GM18873 (cell line): ENCODE measurements at regions not wholly inside any gene's neighbourhood (a gene's known extent, or its start where the extent isn't known, plus 50 kb on each side); places are given as distances from the start of the nearest gene placed in this dataset.
"Not testable (repeated sequence)": the region's sequence is repeated elsewhere in the genome, so short reads cannot be mapped to it uniquely, and the experiment has no call there.

Experiments
- ATAC-seq: cut with Tn5 transposase; IDR thresholded peaks from one replicate; pipeline ENCODE4 v1.9.1; 2021; ENCODE audit warnings: mild to moderate bottlenecking, moderate library complexity, moderate number of reproducible peaks; ENCODE audit not compliant: unreplicated experiment, low FRiP score

DNA sequence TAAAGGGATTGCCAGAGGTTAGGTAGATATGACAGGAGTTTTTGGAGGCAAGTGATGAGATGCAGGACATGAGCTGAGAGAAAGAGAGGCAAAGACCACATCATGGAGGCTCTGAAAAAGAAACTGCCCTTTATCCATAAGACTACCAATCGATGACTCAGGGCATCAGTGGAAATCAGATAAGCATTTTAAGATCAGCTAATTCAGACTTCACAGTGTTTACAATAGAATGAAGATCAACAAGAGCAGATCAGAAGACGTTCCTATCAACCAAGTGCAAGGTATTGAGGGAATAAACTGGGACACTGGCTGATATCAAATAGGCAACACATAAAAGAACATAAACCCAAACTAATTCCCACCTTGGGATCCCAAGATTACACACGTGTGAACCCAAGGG, 227.2 kb downstream of the SLCO4C1 start:
- ATAC-seq: no peak

DNA sequence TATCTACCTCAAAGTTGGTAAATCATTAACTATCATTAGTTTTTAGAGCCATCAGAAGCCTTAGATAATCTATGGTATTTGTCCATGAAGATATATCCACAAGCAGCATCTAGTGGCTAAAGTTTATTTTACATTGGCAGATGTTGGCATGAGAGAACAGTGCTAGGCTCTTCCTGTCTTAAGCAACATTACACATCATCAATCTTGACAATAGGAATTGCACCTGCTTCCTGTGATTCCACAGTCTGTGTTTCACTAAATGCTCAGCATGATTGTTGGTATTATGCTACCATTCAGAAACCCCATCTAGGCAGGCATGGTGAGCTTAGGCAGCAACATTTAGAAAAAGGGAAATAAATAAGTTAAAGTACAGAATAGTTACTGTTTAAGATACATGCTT, 246.6 kb downstream of the SLCO4C1 start:
- no peak for ATAC-seq

DNA sequence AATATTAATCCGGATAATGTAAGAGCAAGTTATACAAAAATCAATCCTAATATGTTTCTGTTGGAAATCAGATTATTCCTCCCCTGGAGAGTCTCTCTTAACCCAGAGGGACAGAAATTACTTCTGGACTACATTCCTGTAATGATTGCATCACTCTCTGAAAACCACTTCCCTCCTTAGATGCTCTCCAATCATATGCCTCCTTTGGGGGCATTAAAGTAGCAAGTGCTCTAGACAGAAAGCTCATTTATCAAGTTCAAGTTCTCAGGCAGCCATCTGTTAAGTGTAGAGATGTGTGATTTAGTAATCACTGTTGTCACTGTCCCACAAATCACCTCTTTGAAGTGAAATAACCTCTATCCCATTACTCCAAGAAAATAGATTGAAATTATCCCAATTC, 247.1 kb downstream of the SLCO4C1 start:
- no peak for ATAC-seq

DNA sequence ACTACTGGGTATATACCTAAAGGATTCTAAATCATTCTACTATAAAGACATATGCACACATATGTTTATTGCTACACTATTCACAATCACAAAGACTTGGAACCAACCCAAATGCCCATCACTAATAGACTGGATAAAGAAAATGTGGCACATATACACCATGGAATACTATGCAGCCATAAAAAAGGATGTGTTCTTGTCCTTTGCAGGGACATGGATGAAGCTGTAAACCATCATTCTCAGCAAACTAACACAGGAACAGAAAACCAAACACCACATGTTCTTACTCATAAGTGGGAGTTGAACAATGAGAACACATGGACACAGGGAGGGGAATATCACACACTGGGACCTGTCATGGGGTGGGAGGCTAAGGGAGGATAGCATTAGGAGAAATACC, 249.0 kb downstream of the SLCO4C1 start:
- ATAC-seq: not testable (repeated sequence)

DNA sequence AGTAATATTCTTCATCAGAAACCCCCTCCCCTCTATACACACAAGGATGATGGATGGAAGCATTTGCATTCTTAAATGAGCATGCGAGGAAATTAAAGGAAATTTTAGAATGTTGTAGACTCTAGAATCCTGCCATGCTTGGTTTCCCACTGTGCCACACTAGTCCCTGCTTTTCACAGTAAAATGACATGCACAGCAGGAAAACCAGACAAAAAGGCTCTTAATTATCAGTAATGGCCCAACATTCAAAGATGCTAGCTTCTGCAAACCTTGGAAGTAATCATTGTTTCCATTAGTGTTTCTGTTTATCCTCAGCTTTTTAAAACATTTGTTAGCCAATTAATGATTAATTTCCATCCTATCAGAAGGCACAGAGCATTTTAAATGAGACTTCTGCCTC, 255.8 kb downstream of the SLCO4C1 start:
- no peak for ATAC-seq

DNA sequence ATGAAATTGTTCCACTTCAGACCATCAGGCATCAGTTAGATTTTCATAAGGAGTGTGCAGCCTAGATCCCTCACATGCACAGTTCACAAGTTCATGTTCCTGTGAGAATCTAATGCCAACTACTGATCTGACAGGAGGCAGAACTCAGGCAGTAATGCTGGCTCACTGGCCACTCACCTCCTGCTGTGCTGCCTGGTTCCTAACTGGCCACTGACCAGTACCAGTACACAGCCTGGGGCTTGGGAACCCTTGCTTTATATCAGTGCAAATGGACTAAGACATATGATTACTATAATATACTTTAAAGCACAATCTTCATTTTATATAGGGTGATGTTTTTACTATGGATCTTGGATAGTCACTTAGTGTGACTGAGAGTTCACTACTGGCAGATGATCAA, 259.2 kb downstream of the SLCO4C1 start:
- ATAC-seq: no peak

DNA sequence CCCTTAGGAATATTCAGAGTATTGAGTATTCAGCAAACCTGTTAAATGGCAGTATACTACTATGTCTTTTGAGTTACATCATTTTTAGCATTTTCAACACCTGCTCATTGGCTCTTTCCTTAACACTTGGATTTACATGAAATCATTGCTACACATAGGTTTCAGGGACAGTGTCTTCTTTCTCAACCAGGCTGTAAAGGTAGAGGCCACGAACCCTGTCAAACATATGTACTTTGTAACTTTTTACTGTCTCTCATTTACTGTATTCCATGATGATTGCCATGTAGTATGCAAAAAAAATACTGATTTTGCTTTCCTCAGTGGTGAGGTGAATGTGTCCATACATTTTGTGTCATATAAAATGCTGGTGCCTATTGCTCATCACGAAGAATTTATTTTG, 264.4 kb downstream of the SLCO4C1 start:
- ATAC-seq: no peak

DNA sequence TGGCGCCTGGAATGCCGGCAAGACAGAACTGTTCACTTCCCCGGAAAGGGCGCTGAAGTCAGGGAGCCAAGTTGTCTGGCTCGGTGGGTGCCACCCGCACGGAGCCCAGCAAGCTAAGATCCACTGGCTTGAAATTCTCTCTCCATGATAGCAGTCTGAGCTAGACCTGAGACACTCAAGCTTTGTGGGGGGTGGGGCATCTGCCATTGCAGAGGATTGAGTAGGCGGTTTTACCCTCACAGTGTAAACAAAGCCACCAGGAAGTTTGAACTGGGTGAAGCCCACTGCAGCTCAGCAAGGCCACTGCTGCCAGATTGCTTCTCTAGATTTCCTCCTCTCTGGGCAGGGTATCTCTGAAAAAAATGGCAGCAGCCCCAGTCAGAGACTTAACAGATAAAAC, 277.4 kb downstream of the SLCO4C1 start:
- ATAC-seq: no peak

DNA sequence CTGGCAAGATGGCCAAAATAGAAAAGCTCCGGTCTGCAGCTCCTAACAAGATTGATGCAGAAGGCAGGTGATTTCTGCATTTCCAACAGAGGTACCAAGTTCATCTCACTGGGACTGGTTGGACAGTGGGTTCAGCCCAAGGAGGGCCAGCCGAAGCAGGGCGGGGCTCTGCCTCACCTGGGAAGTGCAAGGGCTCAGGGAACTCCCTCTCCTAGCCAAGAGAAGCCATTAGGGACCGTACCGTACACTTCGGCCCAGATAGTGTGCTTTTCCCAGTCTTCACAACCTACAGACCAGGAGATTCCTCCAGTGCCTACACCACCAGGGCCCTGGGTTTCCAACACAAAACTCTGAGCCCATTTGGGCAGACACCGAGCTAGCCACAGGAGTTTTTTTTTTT, 277.8 kb downstream of the SLCO4C1 start:
- ATAC-seq: no peak

DNA sequence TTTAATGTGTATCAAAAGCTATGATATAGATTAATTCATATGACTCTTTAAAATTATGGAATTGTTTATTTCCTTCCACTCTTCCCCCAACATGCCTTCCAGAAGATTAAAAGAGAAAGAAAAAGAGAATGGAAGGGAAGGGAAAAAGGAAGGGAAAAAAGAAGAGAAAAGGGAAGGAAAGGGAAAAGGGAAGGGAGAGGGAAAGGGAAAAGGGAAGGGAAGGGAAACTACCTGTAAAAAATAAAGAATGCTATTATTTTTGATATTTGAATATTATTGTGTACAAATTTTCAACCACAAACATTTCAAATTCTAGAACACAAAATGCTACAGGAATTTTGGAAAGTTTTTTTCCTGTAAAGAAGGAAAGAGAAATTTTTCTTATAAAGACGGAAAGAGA, 281.7 kb downstream of the SLCO4C1 start:
- ATAC-seq: no peak

DNA sequence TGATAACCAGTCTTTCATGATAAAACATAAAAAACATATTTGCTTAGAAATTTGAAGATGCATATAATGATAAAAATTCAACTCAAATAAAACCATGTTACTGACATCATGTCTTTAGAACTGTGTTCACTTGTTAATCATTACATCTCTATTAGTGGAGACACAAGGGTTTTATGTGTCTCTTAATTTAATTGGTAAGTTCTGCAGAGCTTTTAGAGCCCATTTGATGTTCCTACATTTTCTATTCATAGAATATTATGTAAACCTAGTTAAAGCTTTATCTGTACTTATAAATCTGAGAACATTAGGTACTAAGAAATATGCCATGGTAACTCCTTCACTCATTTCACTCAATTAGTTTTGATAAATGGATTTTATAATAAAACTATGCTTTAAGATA, 285.4 kb downstream of the SLCO4C1 start:
- no peak for ATAC-seq

DNA sequence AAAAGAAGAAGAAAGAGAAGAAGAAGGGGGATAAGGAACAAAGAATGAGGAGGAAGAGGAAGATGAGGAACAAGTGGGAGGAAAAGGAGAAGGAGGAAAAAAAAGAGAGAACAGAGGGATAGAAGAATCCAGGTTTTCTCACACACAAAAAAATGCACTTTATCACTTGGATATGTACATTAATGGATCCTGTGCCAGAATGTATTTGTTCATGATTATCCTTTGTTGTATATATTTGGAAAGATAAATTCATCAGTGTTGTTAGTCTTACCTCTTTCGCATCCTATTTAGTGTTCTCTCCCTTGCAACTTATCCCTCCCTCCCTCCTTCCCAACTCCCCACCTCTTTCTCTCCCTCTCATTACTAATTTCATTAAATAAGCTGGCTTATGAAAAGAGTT, 298.8 kb downstream of the SLCO4C1 start:
- ATAC-seq: no peak

DNA sequence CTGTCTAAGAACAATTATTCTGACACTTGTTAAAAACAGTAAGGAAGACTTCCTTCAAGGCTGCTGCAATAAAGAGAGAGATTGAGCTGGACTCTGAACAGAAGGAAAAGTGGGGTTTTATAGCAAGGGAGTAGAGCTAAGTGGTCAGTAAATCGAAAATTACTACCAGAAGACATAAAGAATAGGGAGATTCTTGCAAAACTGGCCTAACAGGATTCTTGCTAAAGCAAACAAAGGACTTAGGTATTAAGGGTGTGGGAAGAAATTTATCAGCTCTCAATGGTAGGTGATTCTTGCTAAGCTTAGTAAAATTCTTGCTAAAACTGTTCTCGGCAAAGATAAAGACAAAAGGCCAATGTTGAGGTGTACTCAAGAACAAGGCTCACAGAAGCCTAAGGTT, 300.5 kb downstream of the SLCO4C1 start:
- no peak for ATAC-seq

DNA sequence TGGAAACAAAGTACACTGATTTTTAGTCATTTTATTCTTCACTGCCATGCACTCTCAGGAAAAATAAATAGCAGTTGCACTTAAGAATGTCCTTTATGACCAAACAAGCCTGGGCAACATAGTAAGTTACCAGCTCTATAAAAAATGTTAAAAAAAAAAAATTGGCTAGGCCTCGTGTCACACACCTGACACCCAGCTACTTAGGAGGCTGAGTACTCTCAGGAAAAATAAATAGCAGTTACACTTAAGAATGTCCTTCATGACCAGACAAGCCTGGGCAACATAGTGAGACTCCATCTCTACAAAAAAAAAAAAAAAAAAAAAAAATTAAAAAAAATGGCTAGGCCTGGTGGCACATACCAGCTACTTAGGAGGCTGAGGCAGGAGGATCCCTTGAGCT, 304.6 kb downstream of the SLCO4C1 start:
- no peak for ATAC-seq

DNA sequence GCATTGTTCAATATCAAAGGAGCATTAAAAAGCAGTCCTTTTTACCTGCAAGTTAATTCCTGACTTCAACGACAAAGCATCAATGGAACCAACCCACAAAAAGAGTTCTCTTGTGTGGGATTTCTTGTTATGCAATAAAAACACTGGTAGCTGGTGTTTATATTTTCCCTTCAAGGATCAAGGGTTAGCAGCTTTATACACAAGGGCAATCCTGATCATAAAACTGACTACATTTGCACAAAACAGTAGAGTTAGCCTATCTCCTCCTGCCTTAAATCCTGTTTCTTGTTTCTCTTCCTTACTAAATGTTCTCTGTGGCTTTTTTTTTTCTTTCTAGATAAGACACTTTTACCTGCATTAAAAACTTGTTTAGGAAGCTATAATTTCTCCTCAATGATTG, 306.4 kb downstream of the SLCO4C1 start:
- no peak for ATAC-seq

DNA sequence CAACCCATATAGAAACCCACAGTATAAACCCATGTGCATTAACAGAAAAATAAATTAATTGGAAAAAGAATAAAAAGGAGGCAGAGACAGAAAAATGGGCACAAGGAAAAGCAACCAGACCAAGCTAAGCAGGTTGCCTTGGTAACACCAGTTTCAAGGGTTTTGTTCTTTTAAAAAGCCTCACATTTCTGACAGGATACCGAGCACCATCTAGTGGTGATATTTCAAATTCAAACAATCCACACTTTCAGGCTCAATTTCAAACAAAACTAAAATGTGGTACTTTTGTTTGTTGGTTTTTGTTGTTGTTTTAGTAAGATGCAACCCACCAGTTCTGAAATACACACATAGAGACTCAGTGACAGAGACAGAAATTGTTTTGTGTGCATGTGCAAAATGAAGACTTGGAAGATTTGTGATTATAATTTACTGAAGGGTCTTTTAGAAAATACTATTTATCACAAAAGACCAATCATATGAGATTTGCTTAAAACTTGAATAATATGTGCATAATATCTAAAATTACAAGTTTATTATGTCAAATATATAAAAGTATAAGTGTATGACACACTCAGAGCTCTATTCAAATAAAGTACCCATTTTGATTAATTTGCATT, 318.2 kb downstream of the SLCO4C1 start:
- ATAC-seq: peak; percentile 69

DNA sequence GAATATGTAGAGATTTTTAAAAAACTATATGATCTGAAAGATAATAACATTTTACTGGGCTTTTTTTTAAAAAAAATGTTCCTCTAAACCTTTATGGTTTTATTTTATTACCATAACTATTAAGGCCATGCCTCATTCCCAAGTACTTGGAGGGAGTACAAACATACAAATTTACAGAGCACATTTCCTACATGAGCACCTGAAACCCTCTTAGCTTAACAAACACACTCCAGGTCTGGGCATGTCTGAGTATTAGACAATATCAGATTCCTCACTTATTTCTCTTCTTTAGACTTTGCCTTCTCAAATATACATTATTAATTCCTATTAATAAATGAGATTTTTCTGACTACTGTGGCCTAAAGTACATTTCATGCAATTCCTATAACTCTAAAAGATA, 319.2 kb downstream of the SLCO4C1 start:
- no peak for ATAC-seq

DNA sequence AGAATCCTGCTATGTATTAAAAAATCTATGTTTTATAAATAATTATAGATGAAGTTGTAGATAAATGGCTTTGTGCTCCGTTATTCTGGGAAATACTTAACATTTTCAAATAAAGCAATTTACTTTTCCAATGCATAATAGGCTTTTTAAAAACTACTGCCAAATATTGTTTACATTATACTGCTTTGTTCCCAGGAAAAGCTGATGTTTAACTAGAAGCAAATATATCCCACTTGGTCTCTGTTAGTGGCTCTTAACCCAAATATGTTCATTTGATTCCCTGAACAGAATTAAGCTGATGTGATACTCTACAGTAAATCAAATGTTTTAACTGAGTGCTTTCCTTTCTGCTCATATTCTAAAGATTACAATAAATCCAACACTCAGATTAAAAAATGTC, 326.3 kb downstream of the SLCO4C1 start:
- no peak for ATAC-seq

DNA sequence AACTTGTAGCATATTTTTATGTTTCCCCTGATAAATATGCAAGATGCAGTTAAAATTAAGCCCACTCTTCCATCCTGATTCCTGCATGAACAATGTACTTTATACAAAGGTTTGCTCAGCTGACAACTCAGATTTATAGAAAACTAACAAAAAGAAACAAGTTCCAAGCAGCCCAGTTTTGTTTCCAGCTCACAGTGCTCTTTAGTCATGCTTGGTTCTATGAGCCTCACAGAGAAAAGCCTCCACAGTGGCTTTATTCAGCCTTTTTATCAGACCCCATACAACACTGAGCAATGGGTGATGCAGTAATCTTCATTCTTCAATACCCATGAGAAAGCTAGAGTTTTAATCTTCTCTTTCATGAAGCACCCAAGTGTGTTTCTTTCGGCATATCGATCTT, 329.6 kb downstream of the SLCO4C1 start:
- no peak for ATAC-seq

DNA sequence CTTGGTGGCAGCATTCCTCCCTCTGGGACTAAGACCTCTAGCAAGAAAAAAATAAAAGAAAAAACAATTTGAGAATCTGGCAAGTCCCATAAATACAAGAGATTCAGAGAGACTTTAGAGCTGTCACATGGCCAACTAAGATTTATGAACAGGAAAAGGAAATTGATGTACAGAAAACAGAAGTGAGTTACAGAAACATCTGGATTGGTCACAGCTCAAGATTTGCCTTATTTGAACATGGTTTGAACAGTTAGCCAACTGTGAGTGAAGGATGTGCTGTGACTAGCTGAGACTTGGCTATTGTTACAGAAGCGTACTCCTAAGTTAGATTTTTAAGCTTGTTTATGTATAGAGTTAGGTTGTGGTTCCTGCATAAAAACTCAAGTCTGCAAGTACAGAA, 340.2 kb downstream of the SLCO4C1 start:
- ATAC-seq: no peak

DNA sequence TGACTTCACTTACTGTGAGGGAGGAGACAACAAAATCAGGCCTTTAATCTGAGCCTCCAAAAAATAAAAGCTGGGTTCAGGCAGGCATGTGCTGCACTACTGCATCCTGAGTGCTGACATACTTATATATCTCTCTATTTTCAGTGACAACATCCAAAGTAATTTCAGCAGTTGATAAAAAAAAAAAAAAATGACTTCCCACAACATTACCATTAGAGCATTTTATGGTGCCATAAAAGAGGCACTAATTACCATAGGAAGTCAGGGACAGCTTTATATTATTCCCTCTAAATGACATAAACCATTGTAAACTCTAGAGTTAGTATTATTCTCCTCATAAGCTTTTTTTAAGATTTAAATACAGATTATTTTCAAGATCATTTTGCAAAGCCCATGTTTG, 346.1 kb downstream of the SLCO4C1 start:
- no peak for ATAC-seq

DNA sequence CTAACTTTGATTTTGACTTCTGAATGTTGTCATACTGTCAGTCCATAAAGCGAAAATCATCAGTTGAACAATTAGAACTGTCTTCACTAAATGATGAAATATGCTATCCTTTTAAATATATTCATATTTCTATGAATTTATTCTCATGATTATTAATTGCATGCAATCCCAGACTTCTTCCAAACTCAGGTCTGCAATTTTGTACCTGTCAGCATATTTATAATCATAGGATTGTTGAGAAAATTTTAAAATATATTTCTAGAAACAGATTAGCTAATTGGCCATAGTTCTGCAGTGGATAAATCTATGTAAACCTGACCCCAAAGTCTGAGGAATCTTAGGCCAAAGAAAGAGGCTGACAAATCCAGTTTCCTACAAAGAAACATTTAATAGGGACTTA, 347.5 kb downstream of the SLCO4C1 start:
- ATAC-seq: no peak

DNA sequence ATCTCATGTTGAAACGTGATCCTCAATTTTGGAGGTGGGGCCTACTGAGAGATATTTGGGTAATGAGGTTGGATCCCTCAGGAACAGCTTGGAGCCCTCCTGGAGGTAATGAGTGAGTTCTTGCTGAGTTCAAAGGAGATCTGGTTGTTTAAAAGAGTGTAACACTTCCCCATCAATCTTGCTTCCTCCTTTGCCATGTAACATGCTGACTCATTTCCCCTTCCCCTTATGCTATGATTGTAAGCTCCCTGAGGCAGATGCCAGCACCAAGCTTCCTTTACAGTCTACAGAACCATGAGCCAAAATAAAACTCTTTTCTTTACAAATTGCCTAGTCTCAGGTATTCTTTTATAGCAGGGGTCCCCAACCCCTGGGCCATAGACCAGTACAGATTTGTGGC, 352.3 kb downstream of the SLCO4C1 start:
- ATAC-seq: no peak
